ENCODE measurements at regions not wholly inside any gene's neighbourhood (a gene's known extent, or its start where the extent isn't known, plus 50 kb on each side); places are given as distances from the start of the nearest gene placed in this dataset.

GRCh38 chr10:45197816-45198485, 117.5 kb downstream of the OR13A1 start:
- WGBS (ENCODE audit: insufficient coverage): 97% methylated on average over 22 of the region's 28 CpGs
- H3K4me3 ChIP-seq (ENCODE audit: control insufficient read depth in 1 of 7, extremely low read depth in 1 of 7, insufficient read depth in 4 of 7, low read depth in 2 of 7, low read length in 6 of 7): no peak overlapping the region
- no peak for DNase-seq
- ChIA-PET POLR2A (no interaction called here), CTCF (interaction anchor here (0.7 kb wide), 1 partner anchor 9 kb away, joined by 4 read pairs; no protein-coding TSS in a partner anchor)
- H3K36me3 ChIP-seq (ENCODE audit: control insufficient read depth in 4 of 4, insufficient read depth in 4 of 4, low read length in 3 of 4): no peaks in the 10 kb centered on the region
- H3K27me3 ChIP-seq (replicated peaks in 2 of 5; ENCODE audit: control insufficient read depth in 4 of 5, insufficient read depth in 5 of 5, low read length in 4 of 5): no peaks in the 10 kb centered on the region
- H3K27ac ChIP-seq (ENCODE audit: insufficient read depth in 1 of 2, low read depth in 1 of 2, low read length in 2 of 2, poor library complexity in 1 of 2, severe bottlenecking in 2 of 2): no peak overlapping the region
- no peaks in the 10 kb centered on the region for H3K4me1 ChIP-seq (ENCODE audit: control extremely low read depth in 1 of 4, control insufficient read depth in 4 of 4, insufficient read depth in 4 of 4, low read length in 3 of 4)
- H3K9me3 ChIP-seq (ENCODE audit: control extremely low read depth in 1 of 5, control insufficient read depth in 4 of 5, insufficient read depth in 2 of 5, low read depth in 1 of 5, low read length in 4 of 5): peaks cover 0 to 4% (median 0%) of the 10 kb centered on the region in 5 experiments

DNA sequence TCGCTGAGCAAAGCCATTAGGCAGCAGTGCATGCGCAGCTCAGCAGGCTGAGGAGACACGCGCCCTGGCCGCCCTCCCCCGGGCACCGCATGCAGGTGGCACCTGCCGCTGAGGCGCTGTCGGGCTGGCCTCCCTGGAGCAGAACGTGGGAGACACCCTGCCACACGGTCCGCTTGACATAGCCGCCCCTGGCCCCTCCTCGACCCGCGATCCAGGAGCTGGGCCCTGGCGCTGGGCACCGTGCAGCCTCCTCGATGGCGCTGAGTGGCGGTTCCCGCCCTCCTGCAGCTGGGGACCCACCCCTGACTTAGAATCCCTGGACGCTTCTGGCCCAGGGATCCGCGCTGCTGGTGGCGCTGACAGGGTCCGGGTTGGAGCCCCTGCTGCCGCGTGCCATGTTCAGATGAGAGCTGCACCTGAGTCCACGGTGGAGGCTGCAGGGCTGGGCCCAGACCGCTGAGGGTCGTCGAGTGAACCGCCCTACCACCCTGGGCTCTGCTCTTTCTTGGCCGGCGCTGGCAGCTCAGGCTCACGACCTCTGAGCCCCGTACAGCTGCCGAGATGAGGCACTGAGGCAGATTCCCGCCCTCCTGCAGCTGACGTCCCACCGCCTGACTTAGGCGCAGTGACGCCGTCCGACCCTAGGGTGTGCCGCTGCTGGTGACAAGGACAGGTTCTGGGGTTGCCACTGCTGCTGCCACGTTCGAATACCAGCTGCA, 116.8 kb downstream of the OR13A1 start:
- CTCF ChIA-PET: interaction anchor here (0.7 kb wide), 1 partner anchor 8 kb away, joined by 4 read pairs; no protein-coding TSS in a partner anchor

DNA sequence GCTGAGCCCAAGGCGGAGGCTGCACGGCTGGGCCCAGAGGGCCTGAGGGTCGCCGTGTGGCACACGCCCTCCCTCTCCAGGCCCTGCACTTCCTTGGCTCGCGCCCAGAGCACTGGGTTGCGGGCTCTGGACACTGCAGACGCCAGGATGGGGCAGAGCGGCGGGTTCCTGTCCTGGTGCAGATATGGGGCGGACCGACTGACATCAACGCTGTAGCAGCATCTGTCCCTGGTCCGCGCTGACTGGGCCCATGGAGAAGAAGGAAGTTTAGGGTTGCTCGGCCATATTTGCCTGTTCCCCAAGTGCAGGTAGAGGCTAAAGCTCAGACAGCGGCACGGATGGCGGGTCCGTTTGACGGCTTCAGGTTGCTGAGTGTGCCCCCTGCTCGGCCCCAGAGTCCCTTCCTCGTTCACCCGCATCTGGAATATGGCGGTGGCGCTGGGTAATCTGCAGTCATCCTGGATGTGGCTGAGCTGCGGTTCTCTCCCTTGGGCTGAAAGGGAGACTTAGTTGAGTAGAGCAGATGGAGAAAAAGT, 116.1 kb downstream of the OR13A1 start:
- ChIA-PET CTCF (no interaction called here), POLR2A (no interaction called here)
- DNase-seq: no peak
- Histone ChIP-seq H3K4me1 (ENCODE audit: control extremely low read depth in 1 of 4, control insufficient read depth in 4 of 4, insufficient read depth in 4 of 4, low read length in 3 of 4) (no peaks in the 10 kb centered on the region), H3K27ac (ENCODE audit: insufficient read depth in 1 of 2, low read depth in 1 of 2, low read length in 2 of 2, poor library complexity in 1 of 2, severe bottlenecking in 2 of 2) (no peak overlapping the region), H3K36me3 (ENCODE audit: control insufficient read depth in 4 of 4, insufficient read depth in 4 of 4, low read length in 3 of 4) (no peaks in the 10 kb centered on the region), H3K9me3 (ENCODE audit: control extremely low read depth in 1 of 5, control insufficient read depth in 4 of 5, insufficient read depth in 2 of 5, low read depth in 1 of 5, low read length in 4 of 5) (peaks cover 0 to 4% (median 0%) of the 10 kb centered on the region in 5 experiments), H3K4me3 (ENCODE audit: control insufficient read depth in 1 of 7, extremely low read depth in 1 of 7, insufficient read depth in 4 of 7, low read depth in 2 of 7, low read length in 6 of 7) (no peak overlapping the region), H3K27me3 (replicated peaks in 2 of 5; ENCODE audit: control insufficient read depth in 4 of 5, insufficient read depth in 5 of 5, low read length in 4 of 5) (no peaks in the 10 kb centered on the region)
- WGBS (ENCODE audit: insufficient coverage): 82% methylated on average over 25 of the region's 28 CpGs

More for the DNA sequence above, 116.8 kb downstream of the OR13A1 start:
- no peaks in the 10 kb centered on the region for H3K36me3 ChIP-seq (ENCODE audit: control insufficient read depth in 4 of 4, insufficient read depth in 4 of 4, low read length in 3 of 4)
- no peak overlapping the region for H3K4me3 ChIP-seq (ENCODE audit: control insufficient read depth in 1 of 7, extremely low read depth in 1 of 7, insufficient read depth in 4 of 7, low read depth in 2 of 7, low read length in 6 of 7)
- 87% methylated on average over 45 of the region's 50 CpGs for WGBS (ENCODE audit: insufficient coverage)
- no peaks in the 10 kb centered on the region for H3K27me3 ChIP-seq (replicated peaks in 2 of 5; ENCODE audit: control insufficient read depth in 4 of 5, insufficient read depth in 5 of 5, low read length in 4 of 5)
- no peak for DNase-seq
- H3K4me1 ChIP-seq (ENCODE audit: control extremely low read depth in 1 of 4, control insufficient read depth in 4 of 4, insufficient read depth in 4 of 4, low read length in 3 of 4): no peaks in the 10 kb centered on the region
- H3K27ac ChIP-seq (ENCODE audit: insufficient read depth in 1 of 2, low read depth in 1 of 2, low read length in 2 of 2, poor library complexity in 1 of 2, severe bottlenecking in 2 of 2): no peak overlapping the region
- POLR2A ChIA-PET: no interaction called here
- H3K9me3 ChIP-seq (ENCODE audit: control extremely low read depth in 1 of 5, control insufficient read depth in 4 of 5, insufficient read depth in 2 of 5, low read depth in 1 of 5, low read length in 4 of 5): peaks cover 0 to 4% (median 0%) of the 10 kb centered on the region in 5 experiments

DNA sequence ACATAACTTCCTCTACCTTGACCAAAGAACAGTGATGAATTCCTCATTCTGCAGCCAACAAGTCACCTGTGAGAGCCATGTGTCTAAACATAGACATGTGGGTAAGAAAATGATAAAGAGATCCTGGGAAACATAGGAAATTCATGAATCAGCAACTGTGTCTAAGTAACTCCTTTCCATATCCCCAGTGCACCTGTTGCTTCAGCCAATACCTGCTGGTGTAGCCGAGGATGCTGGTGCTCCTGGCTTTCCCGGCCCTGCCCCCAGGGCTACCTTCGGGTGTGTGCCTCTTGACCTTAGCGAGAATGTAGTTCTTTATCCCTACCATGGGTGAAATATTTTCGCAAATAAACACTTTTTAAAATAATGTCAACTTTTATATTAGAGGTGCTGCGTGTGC, 114.1 kb downstream of the OR13A1 start:
- ChIA-PET CTCF (no interaction called here), POLR2A (interaction anchor here (0.6 kb wide), 1 partner anchor 166 kb away, joined by 4 read pairs; no protein-coding TSS in a partner anchor)
- DNase-seq: no peak
- H3K36me3 ChIP-seq (ENCODE audit: control insufficient read depth in 4 of 4, insufficient read depth in 4 of 4, low read length in 3 of 4): no peaks in the 10 kb centered on the region
- peaks cover 0 to 4% (median 0%) of the 10 kb centered on the region in 5 experiments for H3K9me3 ChIP-seq (ENCODE audit: control extremely low read depth in 1 of 5, control insufficient read depth in 4 of 5, insufficient read depth in 2 of 5, low read depth in 1 of 5, low read length in 4 of 5)
- H3K4me3 ChIP-seq (ENCODE audit: control insufficient read depth in 1 of 7, extremely low read depth in 1 of 7, insufficient read depth in 4 of 7, low read depth in 2 of 7, low read length in 6 of 7): no peak overlapping the region
- no peaks in the 10 kb centered on the region for H3K27me3 ChIP-seq (replicated peaks in 2 of 5; ENCODE audit: control insufficient read depth in 4 of 5, insufficient read depth in 5 of 5, low read length in 4 of 5)
- H3K4me1 ChIP-seq (ENCODE audit: control extremely low read depth in 1 of 4, control insufficient read depth in 4 of 4, insufficient read depth in 4 of 4, low read length in 3 of 4): no peaks in the 10 kb centered on the region
- 87% methylated on average over 3 of the region's 6 CpGs for WGBS (ENCODE audit: insufficient coverage)
- no peak overlapping the region for H3K27ac ChIP-seq (ENCODE audit: insufficient read depth in 1 of 2, low read depth in 1 of 2, low read length in 2 of 2, poor library complexity in 1 of 2, severe bottlenecking in 2 of 2)

GRCh38 chr10:45202242-45202641, 113.2 kb downstream of the OR13A1 start:
- WGBS (ENCODE audit: insufficient coverage): 81% methylated on average over 3 of the region's 4 CpGs
- POLR2A ChIA-PET: no interaction called here
- H3K36me3 ChIP-seq (ENCODE audit: control insufficient read depth in 4 of 4, insufficient read depth in 4 of 4, low read length in 3 of 4): no peaks in the 10 kb centered on the region

GRCh38 chr10:45204954-45205775, 110.2 kb downstream of the OR13A1 start:
- no peaks in the 10 kb centered on the region for H3K27me3 ChIP-seq (replicated peaks in 2 of 5; ENCODE audit: control insufficient read depth in 4 of 5, insufficient read depth in 5 of 5, low read length in 4 of 5)
- 93% methylated on average over 30 of the region's 30 CpGs for WGBS (ENCODE audit: insufficient coverage)
- no peak overlapping the region for H3K4me3 ChIP-seq (ENCODE audit: control insufficient read depth in 1 of 7, extremely low read depth in 1 of 7, insufficient read depth in 4 of 7, low read depth in 2 of 7, low read length in 6 of 7)
- H3K4me1 ChIP-seq (ENCODE audit: control extremely low read depth in 1 of 4, control insufficient read depth in 4 of 4, insufficient read depth in 4 of 4, low read length in 3 of 4): no peaks in the 10 kb centered on the region
- ChIA-PET POLR2A (no interaction called here), CTCF (interaction anchor here (0.8 kb wide), 1 partner anchor 15 kb away, joined by 3 read pairs; no protein-coding TSS in a partner anchor)
- DNase-seq: no peak
- H3K27ac ChIP-seq (ENCODE audit: insufficient read depth in 1 of 2, low read depth in 1 of 2, low read length in 2 of 2, poor library complexity in 1 of 2, severe bottlenecking in 2 of 2): no peak overlapping the region
- no peaks in the 10 kb centered on the region for H3K36me3 ChIP-seq (ENCODE audit: control insufficient read depth in 4 of 4, insufficient read depth in 4 of 4, low read length in 3 of 4)
- H3K9me3 ChIP-seq (ENCODE audit: control extremely low read depth in 1 of 5, control insufficient read depth in 4 of 5, insufficient read depth in 2 of 5, low read depth in 1 of 5, low read length in 4 of 5): peaks cover 0 to 3% (median 0%) of the 10 kb centered on the region in 5 experiments

More at GRCh38 chr10:45202242-45202641, 113.2 kb downstream of the OR13A1 start:
- CTCF ChIA-PET: no interaction called here
- no peak overlapping the region for H3K4me3 ChIP-seq (ENCODE audit: control insufficient read depth in 1 of 7, extremely low read depth in 1 of 7, insufficient read depth in 4 of 7, low read depth in 2 of 7, low read length in 6 of 7)
- H3K27ac ChIP-seq (ENCODE audit: insufficient read depth in 1 of 2, low read depth in 1 of 2, low read length in 2 of 2, poor library complexity in 1 of 2, severe bottlenecking in 2 of 2): no peak overlapping the region
- peaks cover 0 to 4% (median 0%) of the 10 kb centered on the region in 5 experiments for H3K9me3 ChIP-seq (ENCODE audit: control extremely low read depth in 1 of 5, control insufficient read depth in 4 of 5, insufficient read depth in 2 of 5, low read depth in 1 of 5, low read length in 4 of 5)
- DNase-seq: no peak
- H3K4me1 ChIP-seq (ENCODE audit: control extremely low read depth in 1 of 4, control insufficient read depth in 4 of 4, insufficient read depth in 4 of 4, low read length in 3 of 4): no peaks in the 10 kb centered on the region
- no peaks in the 10 kb centered on the region for H3K27me3 ChIP-seq (replicated peaks in 2 of 5; ENCODE audit: control insufficient read depth in 4 of 5, insufficient read depth in 5 of 5, low read length in 4 of 5)

Data from common myeloid progenitor, CD34-positive (primary cell).